ENCODE measurements at regions not wholly inside any gene's neighbourhood (a gene's known extent, or its start where the extent isn't known, plus 50 kb on each side); places are given as distances from the start of the nearest gene placed in this dataset.

DNA sequence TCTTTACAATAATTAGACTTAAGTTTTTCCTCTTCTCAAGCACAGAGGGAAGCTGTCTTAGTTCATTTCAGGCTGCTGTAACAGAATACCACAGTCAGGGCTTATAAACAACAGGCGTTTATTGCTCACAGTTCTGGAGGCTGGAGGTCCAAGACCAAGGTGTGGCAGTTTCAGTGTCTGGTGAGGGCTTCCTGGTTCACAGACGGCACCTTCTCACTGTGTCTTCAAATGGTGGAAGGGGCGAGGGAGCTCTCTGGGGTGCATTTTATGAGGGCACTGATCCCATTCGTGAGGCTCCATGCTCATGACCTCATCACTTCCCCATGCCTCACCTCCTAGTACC, 115.7 kb upstream of the MXRA5 start:
- H3K27ac ChIP-seq: no peak overlapping the region
- peak overlapping the region in 1 of 3 donors; percentile 28 for H3K4me3 ChIP-seq
- no peaks in the 10 kb centered on the region for H3K36me3 ChIP-seq
- intact Hi-C loops (cut with DNase I; ENCODE audit: low total_unique reads): no loop called here
- TF ChIP-seq, protein P1, sequence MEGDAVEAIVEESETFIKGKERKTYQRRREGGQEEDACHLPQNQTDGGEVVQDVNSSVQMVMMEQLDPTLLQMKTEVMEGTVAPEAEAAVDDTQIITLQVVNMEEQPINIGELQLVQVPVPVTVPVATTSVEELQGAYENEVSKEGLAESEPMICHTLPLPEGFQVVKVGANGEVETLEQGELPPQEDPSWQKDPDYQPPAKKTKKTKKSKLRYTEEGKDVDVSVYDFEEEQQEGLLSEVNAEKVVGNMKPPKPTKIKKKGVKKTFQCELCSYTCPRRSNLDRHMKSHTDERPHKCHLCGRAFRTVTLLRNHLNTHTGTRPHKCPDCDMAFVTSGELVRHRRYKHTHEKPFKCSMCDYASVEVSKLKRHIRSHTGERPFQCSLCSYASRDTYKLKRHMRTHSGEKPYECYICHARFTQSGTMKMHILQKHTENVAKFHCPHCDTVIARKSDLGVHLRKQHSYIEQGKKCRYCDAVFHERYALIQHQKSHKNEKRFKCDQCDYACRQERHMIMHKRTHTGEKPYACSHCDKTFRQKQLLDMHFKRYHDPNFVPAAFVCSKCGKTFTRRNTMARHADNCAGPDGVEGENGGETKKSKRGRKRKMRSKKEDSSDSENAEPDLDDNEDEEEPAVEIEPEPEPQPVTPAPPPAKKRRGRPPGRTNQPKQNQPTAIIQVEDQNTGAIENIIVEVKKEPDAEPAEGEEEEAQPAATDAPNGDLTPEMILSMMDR (IDR thresholded peaks at IDR 0.05): no peak
- TF ChIP-seq POLR2A (IDR thresholded peaks at IDR 0.05) (no peak), POLR2AphosphoS5 (IDR thresholded peaks at IDR 0.05) (no peak)
- H3K4me1 ChIP-seq: no peaks in the 10 kb centered on the region
- no peaks in the 10 kb centered on the region for H3K27me3 ChIP-seq
- DNase-seq (ENCODE audit: low spot score in 2 of 2): no peak
- H3K9me3 ChIP-seq: no peaks in the 10 kb centered on the region

DNA sequence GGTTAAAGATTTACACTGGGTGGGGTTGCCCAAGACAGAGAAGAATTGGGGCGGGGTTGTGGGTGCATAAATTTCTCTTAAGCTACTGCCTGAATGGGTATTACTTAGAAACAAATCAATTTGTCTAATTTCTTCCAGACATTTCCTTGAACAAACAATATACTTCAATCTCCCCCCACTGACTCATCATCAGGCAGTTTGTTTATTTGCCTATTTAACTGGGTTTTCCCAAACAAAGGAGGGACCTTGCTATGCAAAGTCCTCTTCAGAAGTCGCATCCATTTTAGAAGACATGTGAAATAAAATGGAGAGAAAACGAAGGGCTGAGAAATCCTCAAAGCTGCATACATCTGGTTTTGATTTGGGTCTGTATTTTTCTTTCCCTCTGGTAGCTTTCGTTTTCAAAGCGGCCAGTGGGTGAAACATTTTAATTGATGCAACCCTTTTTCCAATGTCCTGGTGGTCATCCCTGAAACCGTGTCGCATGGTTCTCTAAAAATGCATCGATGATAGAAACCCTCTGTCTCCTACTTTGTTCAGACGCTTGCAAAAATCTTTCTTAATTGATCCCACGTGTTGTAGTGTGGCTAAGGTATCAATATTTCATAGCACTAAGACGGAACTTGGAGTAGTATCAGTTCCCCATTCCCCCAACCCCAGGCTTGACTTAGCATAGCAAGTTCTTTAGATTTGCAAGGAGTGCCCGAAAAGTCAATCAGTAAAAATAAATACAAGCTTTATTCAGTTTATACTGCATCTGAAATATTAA, 115.1 kb upstream of the MXRA5 start:
- H3K27me3 ChIP-seq: no peaks in the 10 kb centered on the region
- H3K4me3 ChIP-seq: peak overlapping the region in 2 of 3 donors; percentile 9 to 28
- intact Hi-C loops (cut with DNase I; ENCODE audit: low total_unique reads): no loop called here
- TF ChIP-seq POLR2AphosphoS5 (IDR thresholded peaks at IDR 0.05) (no peak), POLR2A (IDR thresholded peaks at IDR 0.05) (no peak)
- TF ChIP-seq, protein P1 (IDR thresholded peaks at IDR 0.05): no peak
- H3K9me3 ChIP-seq: no peaks in the 10 kb centered on the region
- DNase-seq (ENCODE audit: low spot score in 2 of 2): no peak
- no peaks in the 10 kb centered on the region for H3K36me3 ChIP-seq
- H3K27ac ChIP-seq: peak overlapping the region in 1 of 2 donors; percentile 12
- H3K4me1 ChIP-seq: no peaks in the 10 kb centered on the region

DNA sequence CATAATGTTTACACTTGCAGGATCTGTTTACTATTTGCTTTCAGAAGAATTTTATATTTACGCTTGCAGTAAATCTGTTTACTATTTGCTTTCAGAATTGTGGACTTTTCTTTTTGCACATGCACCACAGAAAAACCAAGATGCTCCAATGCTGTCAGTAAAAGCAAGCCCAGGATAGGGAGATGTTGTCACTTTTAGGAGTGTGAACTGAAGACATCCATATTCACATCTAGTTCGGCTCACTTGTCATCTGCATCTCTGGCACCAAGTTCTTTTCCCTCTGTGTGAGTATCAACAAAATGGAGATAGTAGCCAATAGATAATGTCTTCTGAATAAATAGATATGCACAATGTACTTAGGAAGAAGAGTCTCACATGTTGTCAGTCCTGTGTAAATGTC, 109.3 kb upstream of the MXRA5 start:
- DNase-seq (ENCODE audit: low spot score in 2 of 2): no peak
- Histone ChIP-seq H3K4me1 (no peaks in the 10 kb centered on the region), H3K27me3 (no peaks in the 10 kb centered on the region), H3K4me3 (no peak overlapping the region), H3K9me3 (no peaks in the 10 kb centered on the region), H3K27ac (no peak overlapping the region), H3K36me3 (no peaks in the 10 kb centered on the region)
- TF ChIP-seq POLR2AphosphoS5 (IDR thresholded peaks at IDR 0.05) (no peak), POLR2A (IDR thresholded peaks at IDR 0.05) (no peak)
- TF ChIP-seq, protein P1 (IDR thresholded peaks at IDR 0.05): no peak
- intact Hi-C loops (cut with DNase I; ENCODE audit: low total_unique reads): no loop called here

DNA sequence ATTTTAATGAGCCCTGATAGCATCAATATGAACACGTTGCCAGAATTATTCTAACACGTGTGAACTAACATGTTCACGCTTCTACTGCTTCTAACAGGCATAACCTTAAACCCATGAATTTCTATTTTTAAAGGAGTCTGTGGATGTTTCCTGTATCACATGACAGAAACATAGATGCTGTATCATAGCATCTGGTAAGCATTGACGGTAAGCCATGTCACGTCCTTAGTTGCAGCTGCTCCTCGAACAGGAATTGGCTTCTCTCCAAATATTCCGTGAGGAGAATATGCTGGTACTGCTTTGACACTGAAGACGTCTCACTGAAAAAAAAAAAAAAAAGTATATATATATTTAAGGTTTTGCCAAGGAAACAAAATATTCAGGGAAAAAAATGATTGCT, 105.1 kb upstream of the MXRA5 start:
- intact Hi-C loops (cut with DNase I; ENCODE audit: low total_unique reads): no loop called here
- Histone ChIP-seq H3K9me3 (no peaks in the 10 kb centered on the region), H3K27me3 (no peaks in the 10 kb centered on the region), H3K4me3 (no peak overlapping the region), H3K4me1 (no peaks in the 10 kb centered on the region), H3K27ac (no peak overlapping the region), H3K36me3 (no peaks in the 10 kb centered on the region)
- TF ChIP-seq, protein P1 (IDR thresholded peaks at IDR 0.05): no peak
- TF ChIP-seq POLR2AphosphoS5 (IDR thresholded peaks at IDR 0.05): no peak
- TF ChIP-seq POLR2A (IDR thresholded peaks at IDR 0.05): no peak
- no peak for DNase-seq (ENCODE audit: low spot score in 2 of 2)

DNA sequence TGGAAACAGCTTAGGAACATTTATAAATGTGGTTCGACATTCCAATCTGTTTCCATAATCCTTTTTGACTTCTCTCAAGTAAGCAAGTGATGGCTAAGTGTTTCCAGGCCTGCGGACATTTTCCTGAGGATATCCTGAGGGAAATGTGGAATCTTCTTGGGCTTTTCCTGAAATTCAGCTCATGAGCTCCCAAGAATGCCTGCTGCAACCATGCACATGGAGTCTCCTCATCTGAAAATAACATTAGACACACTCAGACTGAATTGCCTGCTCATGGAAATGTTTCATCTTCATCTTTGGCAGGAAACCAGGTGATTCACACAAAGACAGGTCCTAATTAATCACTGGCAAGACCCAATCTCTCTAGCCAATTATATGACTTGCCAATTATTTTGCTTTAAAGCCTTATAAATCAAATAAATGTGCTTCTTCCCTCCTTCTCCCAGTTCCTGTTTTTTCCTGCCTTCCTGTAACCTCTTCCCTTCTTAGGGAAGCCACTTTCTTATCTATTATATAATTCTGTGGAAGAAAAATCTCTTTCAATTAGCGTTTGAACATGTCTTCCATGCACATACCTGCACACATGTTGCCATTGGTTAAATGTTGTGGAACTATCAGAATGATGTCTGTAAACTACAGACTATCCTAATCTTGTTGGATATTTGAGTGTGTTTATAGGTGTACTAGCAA, 104.6 kb upstream of the MXRA5 start:
- Histone ChIP-seq H3K4me1 (no peaks in the 10 kb centered on the region), H3K9me3 (no peaks in the 10 kb centered on the region), H3K27ac (no peak overlapping the region), H3K36me3 (no peaks in the 10 kb centered on the region), H3K4me3 (no peak overlapping the region), H3K27me3 (no peaks in the 10 kb centered on the region)
- no peak for DNase-seq (ENCODE audit: low spot score in 2 of 2)
- intact Hi-C loops (cut with DNase I; ENCODE audit: low total_unique reads): no loop called here
- TF ChIP-seq, protein P1 (IDR thresholded peaks at IDR 0.05): no peak
- TF ChIP-seq POLR2A (IDR thresholded peaks at IDR 0.05) (no peak), POLR2AphosphoS5 (IDR thresholded peaks at IDR 0.05) (no peak)

Data from breast epithelium (tissue), 4 donors.